Ishikawa (cell line): ENCODE measurements at regions not wholly inside any gene's neighbourhood (a gene's known extent, or its start where the extent isn't known, plus 50 kb on each side); places are given as distances from the start of the nearest gene placed in this dataset.

ENCODE experiments used
- CEBPB ChIP-seq: IDR thresholded peaks from 2 replicates; pipeline ENCODE4 v1.6.1; 2012
- CREB1 ChIP-seq: IDR thresholded peaks from 2 replicates; pipeline ENCODE4 v1.6.1; 2012; ENCODE audit warnings: low read depth
- EGR1 ChIP-seq: IDR thresholded peaks from 2 replicates; pipeline ENCODE4 v1.6.1; 2012
- EP300 ChIP-seq: IDR thresholded peaks from 2 replicates; pipeline ENCODE4 v1.6.1; 2012; ENCODE audit warnings: borderline replicate concordance
- FOXM1 ChIP-seq: IDR thresholded peaks from 2 replicates; pipeline ENCODE4 v1.6.1; 2012; ENCODE audit warnings: low read depth, borderline replicate concordance
- MAX ChIP-seq: IDR thresholded peaks from 2 replicates; pipeline ENCODE4 v1.6.1; 2012
- NFIC ChIP-seq: IDR thresholded peaks from 2 replicates; pipeline ENCODE4 v1.6.1; 2012
- RAD21 ChIP-seq: IDR thresholded peaks from 2 replicates; pipeline ENCODE4 v1.6.1; 2012; ENCODE audit warnings: low read depth
- TAF1 ChIP-seq: IDR thresholded peaks from 2 replicates; pipeline ENCODE4 v1.6.1; 2012; ENCODE audit warnings: low read depth, mild to moderate bottlenecking
- TCF12 ChIP-seq: IDR thresholded peaks from 2 replicates; pipeline ENCODE4 v1.6.1; 2012; ENCODE audit warnings: low read depth
- TEAD4 ChIP-seq: IDR thresholded peaks from 2 replicates; pipeline ENCODE4 v1.6.1; 2012
- USF1 ChIP-seq: IDR thresholded peaks from 2 replicates; pipeline ENCODE4 v1.6.1; 2012
- YY1 ChIP-seq: IDR thresholded peaks from 2 replicates; pipeline ENCODE4 v1.6.1; 2012; ENCODE audit warnings: low read depth
- ZBTB7A ChIP-seq: IDR thresholded peaks from 2 replicates; pipeline ENCODE4 v1.6.1; 2012; ENCODE audit warnings: low read depth
- TF ChIP-seq, protein P1 (sequence below): IDR thresholded peaks from 2 replicates; pipeline ENCODE4 v1.6.1; 2012; ENCODE audit warnings: low read depth, mild to moderate bottlenecking

DNA sequence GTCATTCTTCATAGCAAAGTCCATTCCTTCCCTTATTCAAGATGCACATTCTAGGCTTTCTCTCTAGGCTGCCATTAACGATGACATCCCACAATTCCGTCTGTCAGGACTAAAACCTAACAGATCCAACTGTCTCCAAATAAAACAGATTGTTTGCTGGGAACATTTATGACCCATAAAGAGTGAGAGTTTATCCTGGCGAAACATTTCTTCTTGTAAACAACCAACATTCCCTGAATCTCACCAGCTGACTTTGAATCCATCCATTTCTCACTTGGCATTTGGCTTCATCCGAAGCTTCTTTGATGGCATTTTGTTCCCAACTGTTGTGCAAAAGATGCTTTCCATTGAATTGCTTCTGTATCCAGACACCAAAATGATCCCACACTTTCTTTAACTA, 93.1 kb downstream of the OLIG3 start:
- no peak for TF ChIP-seq TAF1

GRCh38 chr6:137399881-137400443, 94.2 kb downstream of the OLIG3 start:
- no peak for TF ChIP-seq CEBPB
- no peak for TF ChIP-seq USF1
- no peak for TF ChIP-seq TCF12
- no peak for TF ChIP-seq TAF1
- no peak for TF ChIP-seq CREB1
- no peak for TF ChIP-seq MAX
- no peak for TF ChIP-seq EGR1
- TF ChIP-seq TEAD4: no peak

DNA sequence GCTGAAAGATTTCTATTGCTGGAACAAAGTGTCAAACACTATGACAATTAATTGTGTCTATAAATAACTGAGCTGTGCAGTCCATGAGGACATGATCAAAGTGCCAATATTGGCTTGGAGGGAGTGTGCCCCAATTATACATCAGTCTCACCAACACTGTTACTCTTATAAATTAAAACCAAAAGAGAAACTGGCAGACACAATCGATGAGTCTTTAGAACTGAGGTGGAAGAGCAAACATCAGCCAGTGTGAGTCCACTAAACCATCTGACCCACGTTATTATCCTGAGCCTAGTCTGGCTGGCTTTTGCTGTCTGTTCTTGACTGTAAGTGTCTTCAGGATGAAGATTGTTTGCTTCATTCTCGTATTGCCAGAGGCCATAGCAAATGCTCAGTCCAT, 98.9 kb downstream of the OLIG3 start:
- no peak for TF ChIP-seq CEBPB
- no peak for TF ChIP-seq RAD21
- TF ChIP-seq EGR1: no peak
- TF ChIP-seq CREB1: no peak
- TF ChIP-seq MAX: no peak
- TF ChIP-seq ZBTB7A: no peak
- TF ChIP-seq TEAD4: no peak
- no peak for TF ChIP-seq EP300
- TF ChIP-seq, protein P1, sequence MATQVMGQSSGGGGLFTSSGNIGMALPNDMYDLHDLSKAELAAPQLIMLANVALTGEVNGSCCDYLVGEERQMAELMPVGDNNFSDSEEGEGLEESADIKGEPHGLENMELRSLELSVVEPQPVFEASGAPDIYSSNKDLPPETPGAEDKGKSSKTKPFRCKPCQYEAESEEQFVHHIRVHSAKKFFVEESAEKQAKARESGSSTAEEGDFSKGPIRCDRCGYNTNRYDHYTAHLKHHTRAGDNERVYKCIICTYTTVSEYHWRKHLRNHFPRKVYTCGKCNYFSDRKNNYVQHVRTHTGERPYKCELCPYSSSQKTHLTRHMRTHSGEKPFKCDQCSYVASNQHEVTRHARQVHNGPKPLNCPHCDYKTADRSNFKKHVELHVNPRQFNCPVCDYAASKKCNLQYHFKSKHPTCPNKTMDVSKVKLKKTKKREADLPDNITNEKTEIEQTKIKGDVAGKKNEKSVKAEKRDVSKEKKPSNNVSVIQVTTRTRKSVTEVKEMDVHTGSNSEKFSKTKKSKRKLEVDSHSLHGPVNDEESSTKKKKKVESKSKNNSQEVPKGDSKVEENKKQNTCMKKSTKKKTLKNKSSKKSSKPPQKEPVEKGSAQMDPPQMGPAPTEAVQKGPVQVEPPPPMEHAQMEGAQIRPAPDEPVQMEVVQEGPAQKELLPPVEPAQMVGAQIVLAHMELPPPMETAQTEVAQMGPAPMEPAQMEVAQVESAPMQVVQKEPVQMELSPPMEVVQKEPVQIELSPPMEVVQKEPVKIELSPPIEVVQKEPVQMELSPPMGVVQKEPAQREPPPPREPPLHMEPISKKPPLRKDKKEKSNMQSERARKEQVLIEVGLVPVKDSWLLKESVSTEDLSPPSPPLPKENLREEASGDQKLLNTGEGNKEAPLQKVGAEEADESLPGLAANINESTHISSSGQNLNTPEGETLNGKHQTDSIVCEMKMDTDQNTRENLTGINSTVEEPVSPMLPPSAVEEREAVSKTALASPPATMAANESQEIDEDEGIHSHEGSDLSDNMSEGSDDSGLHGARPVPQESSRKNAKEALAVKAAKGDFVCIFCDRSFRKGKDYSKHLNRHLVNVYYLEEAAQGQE: no peak
- TF ChIP-seq TAF1: no peak
- no peak for TF ChIP-seq YY1
- TF ChIP-seq NFIC: no peak
- TF ChIP-seq FOXM1: no peak
- TF ChIP-seq USF1: no peak
- TF ChIP-seq TCF12: no peak

DNA sequence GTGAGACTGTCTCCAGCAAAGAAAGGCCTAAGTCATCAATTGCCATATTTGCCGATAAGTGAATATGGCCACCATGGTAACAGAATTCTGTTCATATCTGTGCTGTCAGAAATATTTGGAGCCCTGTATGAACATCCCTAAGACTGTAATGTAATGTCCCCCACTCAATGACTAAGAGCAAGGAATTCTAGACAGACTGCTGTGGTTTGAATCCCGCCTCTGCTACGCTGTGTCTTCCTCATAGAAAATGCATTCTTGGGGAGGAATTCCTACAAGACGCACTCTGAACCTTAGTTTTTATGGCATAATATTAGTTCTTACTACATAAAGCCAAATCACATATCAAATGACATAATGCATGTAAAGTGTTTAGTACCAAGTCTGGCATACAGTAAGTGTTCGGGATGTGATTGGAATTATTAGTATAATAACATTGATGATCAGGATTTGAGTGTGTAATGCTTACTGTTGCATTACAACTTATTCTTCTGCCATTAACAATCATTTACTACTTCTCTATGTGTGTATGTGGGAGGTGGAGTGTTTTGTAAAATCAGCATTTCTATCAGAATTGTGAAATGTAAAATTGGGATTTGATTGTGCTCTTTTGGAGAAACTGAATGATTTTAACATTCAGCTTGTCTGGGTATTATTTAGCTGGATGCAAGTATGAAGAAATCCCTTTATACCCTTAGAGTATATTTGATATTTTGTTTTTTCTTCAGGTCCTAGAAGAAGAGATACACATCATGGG, 103.0 kb downstream of the OLIG3 start:
- no peak for TF ChIP-seq TAF1
- no peak for TF ChIP-seq CEBPB
- no peak for TF ChIP-seq MAX
- TF ChIP-seq EP300: no peak
- no peak for TF ChIP-seq RAD21
- TF ChIP-seq, protein P1: no peak
- no peak for TF ChIP-seq TEAD4
- TF ChIP-seq NFIC: no peak
- no peak for TF ChIP-seq TCF12
- no peak for TF ChIP-seq CREB1
- no peak for TF ChIP-seq ZBTB7A
- no peak for TF ChIP-seq EGR1

GRCh38 chr6:137390334-137390733, 103.9 kb downstream of the OLIG3 start:
- no peak for TF ChIP-seq EGR1
- TF ChIP-seq TCF12: no peak
- TF ChIP-seq YY1: no peak
- no peak for TF ChIP-seq TEAD4
- TF ChIP-seq FOXM1: no peak
- no peak for TF ChIP-seq CEBPB
- TF ChIP-seq USF1: no peak
- TF ChIP-seq TAF1: no peak
- no peak for TF ChIP-seq CREB1
- no peak for TF ChIP-seq MAX
- TF ChIP-seq NFIC: no peak
- TF ChIP-seq, protein P1: no peak
- no peak for TF ChIP-seq RAD21
- TF ChIP-seq EP300: no peak
- TF ChIP-seq ZBTB7A: no peak
